D341Med (cell line): ENCODE measurements at regions not wholly inside any gene's neighbourhood (a gene's known extent, or its start where the extent isn't known, plus 50 kb on each side); places are given as distances from the start of the nearest gene placed in this dataset.
"Not testable (repeated sequence)": the region's sequence is repeated elsewhere in the genome, so short reads cannot be mapped to it uniquely, and the experiment has no call there.

Experiments used
- DNase-seq: peaks from one replicate; pipeline ENCODE4 v3.0.0; 2012; ENCODE audit warnings: low spot score

DNA sequence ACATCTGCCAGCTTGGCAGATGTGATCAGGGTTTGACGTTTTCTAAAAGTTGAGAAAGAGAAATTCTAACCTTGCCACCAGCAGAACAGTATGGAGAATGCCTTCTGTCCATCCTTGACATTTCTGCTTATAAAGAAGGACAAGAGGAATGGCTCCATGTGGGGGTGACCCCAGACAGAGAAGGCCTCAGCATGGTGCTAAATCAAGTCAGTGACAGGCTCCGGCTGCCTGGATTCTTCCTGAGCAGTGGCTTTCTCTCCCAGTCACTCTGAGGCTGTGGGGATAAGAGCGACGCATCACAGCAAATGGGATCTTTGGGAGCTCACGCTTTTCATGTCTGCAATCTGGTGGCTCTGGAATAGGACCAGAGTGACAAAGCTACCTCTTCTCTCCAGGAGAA lies 640.2 kb upstream of the CAMK1G start:
- DNase-seq, result no peak

DNA sequence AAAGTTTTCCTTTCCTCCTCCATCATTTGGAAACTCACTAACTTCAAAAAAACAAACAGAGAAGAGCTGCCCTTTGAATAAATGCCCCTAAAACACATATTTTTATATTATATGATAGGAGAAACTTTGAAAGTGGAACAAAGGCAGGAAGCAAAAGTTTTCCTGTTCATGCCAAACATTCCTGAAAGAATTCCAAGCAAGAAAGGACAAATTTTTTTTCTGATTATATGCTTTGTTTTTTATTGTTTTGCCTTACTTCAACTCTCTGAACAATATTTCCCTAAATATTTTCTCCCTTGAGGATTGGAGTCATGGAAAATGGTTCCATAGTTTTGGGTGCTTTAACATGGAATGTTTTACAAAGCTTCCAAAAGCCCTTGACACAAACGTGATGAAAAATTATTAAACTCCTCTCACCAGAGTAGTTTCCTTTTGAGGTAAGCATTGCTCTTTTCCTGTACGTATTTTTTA lies 638.5 kb upstream of the CAMK1G start:
- DNase-seq, result no peak

DNA sequence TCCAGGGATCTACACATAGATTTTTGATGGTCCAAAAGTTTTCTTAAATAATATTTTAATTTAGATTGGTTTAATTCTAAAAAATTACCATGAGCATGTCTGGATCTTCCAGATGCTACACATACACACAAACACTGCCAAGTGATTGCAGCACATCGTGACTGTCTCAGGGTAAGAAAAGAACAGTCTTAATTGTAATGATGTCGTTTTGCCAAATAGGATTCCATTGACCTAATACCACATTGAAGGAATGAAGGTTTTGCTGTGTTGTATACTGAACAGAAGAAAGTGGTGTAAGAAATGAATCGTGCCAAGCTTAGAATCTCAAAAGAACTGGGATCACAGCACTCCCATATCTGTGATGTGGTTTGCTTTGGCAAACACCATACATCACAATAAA lies 633.3 kb upstream of the CAMK1G start:
- no peak for DNase-seq

DNA sequence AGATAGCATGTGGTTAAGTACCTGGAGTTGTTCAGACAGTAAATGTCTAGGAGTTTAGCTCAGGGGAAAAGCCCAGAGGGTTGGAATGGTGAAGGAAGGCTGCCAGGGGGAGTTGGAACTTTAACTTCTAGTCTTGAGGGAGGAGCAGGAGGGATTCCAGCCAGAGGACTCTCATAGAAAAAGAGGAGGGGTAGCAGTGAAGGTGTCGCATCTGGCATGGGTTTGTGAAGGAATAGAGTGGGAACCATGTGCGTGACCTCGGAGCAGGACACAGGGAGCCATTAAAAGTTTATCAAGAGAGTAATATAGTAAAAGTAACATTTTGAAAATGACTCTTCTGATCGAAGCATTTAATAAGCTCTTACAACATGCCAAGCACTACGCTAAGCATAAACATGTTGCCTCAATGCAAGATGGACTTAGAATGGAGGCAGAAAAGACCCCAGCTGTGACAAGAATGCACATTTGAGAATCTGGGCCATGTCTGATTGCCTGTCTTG lies 632.4 kb upstream of the CAMK1G start:
- no peak for DNase-seq

DNA sequence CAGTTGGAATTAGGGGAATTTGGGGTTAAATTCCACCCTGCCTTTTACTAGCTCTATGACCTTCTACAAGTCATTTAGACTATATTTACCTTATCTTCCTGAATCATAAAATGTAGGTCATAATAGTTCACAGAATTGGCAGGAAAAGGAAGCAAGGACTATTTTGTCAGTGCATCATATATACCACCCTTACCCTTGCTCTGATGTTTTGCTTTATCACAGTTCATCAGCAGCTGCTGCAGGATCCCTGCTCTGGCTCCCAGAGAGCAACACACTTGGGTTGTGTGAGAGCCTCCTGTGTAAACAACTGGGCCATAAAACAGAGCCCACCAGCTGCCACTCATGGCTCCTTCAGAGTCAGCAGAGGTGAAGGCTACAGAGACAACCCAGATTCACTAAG lies 631.6 kb upstream of the CAMK1G start:
- no peak for DNase-seq

DNA sequence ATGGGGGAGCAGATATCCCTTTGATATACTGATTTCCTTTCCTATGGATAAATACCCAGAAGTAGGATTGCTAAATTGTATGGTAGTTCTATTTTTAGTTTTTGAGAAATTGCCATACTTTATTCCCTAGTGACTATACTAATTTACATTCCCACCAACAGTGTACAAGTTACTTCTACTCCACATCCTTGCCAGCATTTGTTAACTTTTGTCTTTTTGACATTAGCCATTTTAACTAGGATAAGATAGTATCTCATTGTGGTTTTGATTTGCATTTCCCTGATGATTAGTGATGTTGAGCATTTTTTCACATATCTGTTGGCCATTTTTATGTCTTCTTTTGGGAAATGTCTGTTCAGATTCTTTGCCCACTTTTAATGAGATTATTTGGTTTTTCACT lies 620.6 kb upstream of the CAMK1G start:
- DNase-seq, result no peak

DNA sequence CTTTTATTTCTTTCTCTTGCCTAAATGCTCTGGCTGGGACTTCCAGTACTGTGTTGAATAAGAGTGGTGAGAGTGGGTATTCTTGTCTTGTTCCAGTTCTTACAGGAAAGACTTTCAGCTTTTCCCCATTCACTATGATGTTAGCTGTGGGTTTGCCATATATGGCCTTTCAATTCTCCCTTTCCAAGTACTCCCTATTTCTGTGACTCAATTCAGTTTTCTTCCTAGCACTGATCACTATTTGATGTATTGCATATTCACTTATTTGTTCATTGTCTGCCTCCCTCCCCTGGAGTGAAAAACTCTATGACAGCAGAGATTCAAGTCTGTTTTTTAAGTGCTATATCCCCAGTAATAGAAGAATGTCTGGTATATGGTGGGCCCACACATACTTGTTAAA lies 618.2 kb upstream of the CAMK1G start:
- no peak for DNase-seq

DNA sequence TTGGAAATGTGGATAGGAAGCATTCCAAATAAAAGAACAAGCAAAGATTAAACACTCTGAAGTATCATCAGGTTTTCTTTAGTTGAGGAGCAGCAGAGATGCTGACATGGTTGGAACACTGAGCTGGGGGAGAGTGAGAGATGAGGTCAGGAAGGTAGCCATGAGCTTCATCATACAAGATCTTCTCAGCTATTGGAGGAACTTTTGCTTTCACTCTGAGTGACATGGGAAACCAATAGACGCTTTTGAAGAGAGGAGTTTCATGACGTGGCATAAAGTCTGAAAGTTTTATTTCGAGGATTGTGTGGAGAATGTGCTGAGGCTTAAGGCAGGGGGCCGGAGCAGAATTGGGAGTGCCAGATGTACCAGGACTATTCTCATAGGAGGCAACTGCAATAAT lies 616.2 kb upstream of the CAMK1G start:
- DNase-seq, result no peak

DNA sequence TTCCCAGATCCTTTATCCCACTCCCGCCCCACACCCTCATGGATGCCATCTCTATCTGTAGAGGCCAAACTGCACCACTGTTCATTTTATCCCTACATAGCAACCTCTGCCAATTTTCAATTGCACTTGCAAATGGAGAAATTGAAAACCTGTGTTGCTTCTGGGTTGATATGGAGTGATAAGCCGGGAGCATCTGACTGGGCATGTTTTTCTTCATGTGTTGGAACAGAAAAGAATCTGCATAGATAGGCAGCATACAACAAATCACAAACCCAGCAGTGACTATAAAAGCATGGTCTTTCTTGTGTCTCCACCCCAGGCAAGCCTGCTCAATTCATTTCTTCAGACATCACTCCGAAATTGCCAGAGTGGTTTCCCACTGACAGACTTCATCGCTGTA lies 608.8 kb upstream of the CAMK1G start:
- DNase-seq, result no peak

DNA sequence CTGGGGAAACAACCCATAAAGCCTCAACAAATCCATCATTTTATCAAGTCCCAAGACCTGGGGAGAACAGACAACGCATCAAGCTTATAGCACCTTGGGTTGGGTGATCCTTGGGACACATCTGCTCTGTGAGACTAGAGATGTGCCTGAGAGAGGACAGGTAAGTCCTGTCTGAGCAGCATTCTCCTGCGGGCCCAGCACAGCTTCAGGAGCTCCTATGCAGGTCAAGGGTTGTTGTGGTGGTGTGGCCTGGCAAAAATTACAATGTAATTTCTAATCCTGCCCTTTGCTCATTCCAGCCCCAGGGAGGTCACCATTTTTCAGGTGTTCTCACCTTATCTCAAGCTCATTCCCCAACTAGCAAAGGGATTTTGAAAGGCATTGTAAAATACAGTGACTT lies 608.1 kb upstream of the CAMK1G start:
- no peak for DNase-seq

DNA sequence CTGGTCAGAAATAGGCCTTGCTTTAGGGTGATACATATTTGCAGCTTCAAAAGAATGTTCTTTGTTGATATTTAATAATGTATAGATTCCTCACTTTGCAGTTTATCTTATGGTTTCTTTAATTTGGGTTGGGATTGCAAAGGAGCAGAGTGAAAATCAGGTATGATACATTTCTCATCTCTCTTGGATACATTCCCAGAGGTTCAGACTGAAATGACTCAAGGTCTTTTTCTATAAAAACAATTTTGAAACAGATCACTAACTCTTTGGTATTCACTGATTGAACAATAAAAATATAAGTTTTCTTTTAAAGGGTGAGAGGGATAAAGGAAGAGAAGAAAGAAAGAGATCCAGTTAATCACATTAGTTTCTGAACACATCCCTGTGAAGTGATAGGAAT lies 606.5 kb upstream of the CAMK1G start:
- DNase-seq, result no peak

DNA sequence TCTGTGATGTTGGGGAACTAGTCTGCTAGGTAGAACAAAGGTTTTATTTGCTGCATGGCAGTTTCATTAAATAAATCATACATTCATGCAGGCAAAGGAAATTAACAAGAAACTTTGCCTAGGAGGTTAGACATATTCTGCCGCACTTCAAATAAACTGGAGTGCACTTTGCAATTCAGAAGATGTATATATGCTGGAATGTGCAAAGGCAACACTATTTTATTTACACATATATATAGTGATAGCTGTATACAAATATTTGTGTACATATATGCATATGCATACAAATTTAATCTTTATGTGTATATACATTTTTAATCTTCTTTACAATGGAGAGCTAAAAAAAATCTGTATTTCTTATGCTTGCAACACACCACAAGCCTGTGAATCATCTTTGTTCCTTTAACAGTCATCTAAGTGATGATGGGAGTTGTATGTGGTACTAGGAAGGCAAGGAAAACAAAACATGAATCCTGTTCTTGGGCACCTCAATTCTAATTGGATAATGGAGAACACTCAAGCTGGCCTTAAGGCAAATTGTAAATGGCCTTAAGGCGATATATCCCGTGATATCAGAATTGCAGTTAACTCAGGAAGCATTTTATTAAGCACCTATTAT lies 605.8 kb upstream of the CAMK1G start:
- DNase-seq, result no peak

DNA sequence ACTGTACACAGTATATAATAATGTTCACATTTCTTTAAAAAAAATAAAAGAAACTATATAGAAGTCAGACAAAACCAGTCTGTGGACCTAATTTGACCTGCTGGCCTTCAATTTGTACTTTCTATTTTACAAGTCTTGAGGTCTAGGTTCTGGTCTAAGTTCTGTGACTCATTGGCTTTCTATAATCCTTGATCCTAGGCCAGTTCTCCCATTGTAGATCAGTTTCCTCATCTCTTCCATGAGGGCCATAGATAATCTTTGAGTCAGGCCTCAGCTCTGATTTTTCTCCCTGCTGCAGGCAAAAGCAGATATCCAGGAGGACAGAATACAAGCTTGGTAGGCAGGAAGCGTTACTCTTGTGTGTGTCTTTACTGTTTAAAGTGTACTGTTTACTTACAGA lies 603.7 kb upstream of the CAMK1G start:
- DNase-seq, result no peak

DNA sequence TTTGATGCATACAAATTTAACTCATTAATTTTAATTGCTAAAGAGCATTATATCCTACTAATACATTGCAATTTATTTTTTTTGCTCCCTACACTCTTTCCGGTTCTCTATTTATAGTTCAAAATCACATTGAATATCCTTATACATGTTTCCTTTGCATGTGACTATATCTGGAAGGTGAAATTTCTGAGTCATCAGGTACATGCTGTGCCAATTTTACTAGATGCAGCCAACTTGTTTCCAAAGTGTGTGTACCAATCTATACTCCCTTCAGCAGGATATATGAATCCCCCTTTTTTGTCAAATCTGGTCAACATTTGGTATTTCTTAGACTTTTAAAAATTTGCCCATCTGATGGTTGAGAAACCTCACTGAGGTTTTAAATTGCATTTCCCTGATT lies 602.9 kb upstream of the CAMK1G start:
- no peak for DNase-seq

DNA sequence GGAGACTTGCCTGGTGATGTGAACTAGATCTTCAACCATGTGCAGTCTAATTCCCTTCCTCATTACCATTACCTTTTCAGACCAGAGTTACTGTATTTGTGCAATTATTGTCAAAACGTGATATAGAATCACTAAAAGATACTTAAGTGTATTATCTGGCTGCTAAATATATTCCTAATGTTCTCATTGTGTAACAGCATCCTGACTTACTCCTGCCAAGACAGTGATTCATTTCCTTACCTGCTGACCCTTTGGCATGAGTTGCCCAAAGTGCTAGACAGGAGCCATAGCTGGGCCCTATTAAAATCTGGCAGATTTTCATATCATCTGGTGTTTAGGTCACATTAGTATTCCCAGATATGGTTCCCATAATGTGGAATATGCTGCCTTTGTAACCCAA lies 598.3 kb upstream of the CAMK1G start:
- no peak for DNase-seq

DNA sequence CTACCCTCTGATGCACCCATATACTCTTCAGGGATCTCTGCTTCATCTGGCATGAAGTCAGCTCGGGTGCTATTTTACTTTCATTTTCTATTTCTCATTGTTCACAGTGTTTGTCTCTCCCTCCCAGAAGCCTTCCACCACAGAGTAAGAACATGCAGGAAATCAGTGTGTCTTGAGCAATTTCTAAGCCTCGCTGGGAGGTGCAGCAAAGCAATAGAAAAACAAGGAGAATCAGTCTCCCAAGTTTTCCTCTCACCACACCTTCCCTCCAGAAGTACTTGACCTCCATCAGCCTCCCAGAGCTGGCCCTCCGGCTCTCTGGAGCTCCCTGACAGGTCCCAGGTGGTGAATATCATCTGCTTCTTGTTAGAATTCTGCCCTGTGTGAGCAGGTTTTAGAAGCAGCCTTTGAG lies 594.7 kb upstream of the CAMK1G start:
- DNase-seq, result no peak

DNA sequence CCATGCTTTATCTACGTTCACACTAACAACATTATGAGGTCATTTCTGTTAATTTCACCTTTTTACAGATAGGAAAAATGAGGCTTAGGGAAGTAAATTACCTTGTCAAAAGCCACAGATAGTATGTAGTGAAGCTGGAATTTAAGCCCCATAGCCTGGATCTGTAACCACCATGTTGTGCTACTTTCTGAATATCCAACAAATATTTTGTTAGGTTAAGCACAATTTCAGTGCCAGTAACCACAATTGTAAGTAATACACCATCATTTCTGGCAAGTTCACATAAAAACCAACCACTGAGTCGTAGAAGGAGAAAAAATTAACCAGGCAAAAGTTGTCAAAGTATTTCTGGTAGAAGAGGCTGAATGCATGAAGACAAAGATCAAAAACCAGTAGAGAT lies 593.1 kb upstream of the CAMK1G start:
- DNase-seq, result no peak

DNA sequence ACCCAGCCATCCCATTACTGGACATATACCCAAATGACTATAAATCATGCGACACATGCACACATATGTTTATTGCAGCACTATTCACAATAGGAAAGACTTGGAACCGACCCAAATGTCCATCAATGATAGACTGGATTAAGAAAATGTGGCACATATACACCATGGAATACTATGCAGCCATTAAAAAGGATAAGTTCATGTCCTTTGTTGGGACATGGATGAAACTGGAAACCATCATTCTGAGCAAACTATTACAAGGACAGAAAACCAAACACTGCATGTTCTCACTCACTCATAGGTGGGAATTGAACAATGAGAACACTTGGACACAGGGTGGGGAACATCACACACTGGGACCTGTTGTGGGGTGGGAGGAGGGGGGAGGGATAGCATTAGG lies 586.5 kb upstream of the CAMK1G start:
- not testable (repeated sequence) for DNase-seq

DNA sequence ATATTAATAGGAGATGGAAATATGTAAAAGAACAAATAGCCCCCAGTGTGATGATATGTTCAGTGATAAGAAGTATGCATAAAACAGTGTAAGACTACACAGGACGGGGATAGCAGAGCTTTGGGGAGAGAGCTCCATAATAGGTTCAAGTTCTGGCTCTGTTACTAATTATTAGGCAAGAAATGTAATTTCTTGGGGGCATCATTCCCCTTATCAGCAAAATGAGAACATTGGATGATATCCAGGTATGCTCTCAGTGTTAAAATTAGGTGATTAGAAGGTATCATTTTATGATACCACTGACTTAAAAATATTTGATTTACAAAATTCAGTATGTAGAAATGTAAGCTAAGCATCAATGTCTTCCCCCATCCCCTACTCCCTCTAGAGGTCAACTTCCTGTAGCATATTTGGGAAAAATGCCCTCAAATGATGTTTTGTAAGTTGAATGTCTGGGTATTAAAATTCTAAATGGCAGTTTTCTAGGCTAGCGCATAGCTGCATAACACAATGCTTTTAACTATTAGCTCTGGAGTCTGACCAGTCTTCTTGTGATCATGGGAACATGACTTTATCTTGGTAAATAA lies 585.7 kb upstream of the CAMK1G start:
- no peak for DNase-seq

DNA sequence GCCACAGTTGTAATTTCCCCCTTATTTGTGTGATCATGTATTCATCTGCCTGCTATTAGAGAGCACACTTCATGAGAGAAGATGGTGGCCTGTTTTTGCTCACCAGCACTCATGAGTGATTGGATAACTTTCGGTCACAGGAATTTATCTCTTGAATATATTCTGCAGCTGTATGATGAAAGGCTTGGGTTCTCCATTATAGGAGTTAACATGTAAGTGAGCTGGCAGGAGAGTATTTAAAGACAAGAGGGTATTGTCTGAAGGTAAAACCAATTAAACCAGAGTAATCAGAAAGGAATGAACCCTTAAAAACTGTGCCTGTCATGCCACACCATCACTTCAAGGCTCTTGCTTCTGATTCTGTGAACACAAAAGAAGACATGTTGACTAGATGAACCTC lies 574.9 kb upstream of the CAMK1G start:
- no peak for DNase-seq

DNA sequence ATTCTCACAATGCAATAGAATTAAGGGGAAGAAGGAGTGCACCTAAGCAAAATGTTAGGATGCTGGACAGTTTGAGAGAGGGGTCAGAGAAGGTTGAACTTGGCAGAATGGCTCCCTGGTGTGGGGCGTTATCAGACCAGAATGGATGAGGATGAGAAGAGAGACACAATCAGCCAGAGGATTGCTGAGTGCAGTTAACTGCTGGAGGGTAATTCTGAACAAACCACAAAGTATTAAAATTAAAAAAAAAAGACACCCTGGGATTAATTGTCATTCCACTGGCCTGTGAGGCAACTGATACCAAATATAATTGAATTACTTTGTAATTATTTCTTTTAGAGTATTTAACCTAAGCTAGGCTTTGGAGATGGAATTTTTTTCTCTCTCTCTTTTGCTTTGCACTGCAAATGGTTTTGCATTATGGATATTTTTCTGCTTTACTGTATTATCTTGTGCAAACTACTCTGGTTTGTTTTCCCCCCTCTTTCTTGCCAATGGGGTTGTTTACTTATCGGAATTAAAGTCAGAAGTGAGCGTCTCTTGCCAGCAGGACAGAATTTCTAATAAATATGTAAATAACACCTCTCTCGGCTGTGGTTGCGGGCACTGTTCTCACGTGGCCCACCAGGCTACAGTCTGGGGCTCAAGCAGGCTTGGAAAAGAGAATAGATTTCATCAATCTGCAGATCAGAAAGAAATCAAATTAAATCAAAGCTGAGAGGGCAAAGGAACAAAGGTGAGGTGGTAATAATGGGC lies 572.9 kb upstream of the CAMK1G start:
- no peak for DNase-seq

DNA sequence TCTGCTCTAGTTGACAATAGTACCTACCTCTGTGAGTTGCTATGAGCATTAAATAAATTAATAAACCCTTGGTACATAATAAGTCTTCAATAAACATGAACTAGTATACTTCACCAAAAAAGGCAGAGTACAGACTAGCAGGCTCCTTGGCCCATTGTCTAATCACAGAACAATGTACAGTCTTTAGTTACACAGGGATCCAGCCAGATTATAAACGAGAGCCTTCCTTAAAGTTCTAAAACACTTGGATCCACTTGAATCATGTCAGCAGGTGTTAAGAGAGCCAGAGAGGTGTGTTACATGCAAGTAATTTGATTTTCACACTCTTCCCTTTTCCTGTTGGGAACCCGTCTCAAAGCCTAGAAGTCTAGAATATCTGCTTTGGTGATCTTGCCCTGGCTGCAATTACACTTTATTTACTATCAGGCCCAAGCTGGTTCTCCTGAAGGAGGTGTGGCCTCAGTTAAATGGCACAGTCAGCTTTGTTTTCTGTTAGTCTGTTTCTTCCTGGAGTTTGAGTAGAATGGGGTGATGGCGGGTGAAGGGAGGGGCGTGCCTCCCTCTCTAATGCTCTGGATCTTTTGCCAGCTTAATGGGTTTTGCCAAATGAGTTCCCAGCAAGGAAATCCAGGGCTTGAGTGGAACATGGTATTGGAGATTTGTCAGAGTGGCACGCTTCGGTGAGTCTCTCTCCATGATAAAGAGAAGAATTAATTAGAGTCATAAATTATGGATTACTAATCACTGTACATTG lies 570.9 kb upstream of the CAMK1G start:
- DNase-seq, result no peak

DNA sequence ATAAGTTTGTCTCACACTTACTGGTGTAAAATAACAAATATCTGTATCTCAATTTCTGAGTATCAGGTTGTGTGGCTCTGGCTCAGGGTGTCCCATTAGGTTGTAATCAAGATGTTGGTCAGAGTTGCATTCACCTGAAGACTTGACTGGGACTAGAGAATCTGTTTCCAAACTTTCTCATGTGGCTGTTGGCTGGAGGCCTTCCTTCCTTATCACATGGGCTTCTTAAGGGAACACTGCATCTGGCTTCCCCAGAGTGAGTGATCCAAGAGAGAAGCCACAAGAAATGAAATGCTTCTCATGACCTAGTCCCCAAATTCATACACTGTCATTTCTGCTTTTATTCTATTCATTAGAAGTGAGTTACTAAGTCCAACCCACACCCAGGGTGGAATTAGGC lies 568.4 kb upstream of the CAMK1G start:
- no peak for DNase-seq
